Skeletal muscle cell (primary cell): ENCODE measurements at regions not wholly inside any gene's neighbourhood (a gene's known extent, or its start where the extent isn't known, plus 50 kb on each side); places are given as distances from the start of the nearest gene placed in this dataset.
A peak's percentile ranks its signal among the peaks of the same experiment; 100 is the strongest.

ENCODE experiments used
- DNase-seq: peaks from one replicate; pipeline ENCODE4 v3.0.0-alpha.2; 2010; ENCODE audit warnings: low read depth
- H3K4me3 ChIP-seq: 2 replicates; pipeline ENCODE4 v1.5.1; 2011; ENCODE audit warnings: low read depth, mild to moderate bottlenecking, control low read depth, low read length, moderate library complexity

DNA sequence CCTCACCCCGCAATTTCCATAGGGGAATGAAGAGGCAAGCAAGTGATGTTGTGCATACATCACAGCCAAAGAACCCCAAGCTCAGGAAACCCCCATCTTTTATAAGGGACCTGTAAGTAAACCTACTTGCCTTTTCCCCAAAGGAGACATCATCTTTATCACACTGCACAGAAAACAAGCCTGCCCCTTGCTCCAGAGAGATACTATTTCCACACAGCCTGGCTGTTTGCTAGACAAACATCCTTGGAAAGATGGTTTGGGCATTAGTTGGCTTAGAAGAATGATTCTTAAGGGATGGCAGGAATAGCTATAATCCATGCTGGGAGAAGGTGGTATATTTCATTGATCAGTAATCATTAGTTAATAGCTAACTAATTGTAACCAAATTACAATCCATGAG, 123.7 kb upstream of the SEC61G start:
- no peak for DNase-seq
- no peak overlapping the region for H3K4me3 ChIP-seq

GRCh38 chr7:54883576-54883975, 124.6 kb upstream of the SEC61G start:
- H3K4me3 ChIP-seq, result no peak overlapping the region

DNA sequence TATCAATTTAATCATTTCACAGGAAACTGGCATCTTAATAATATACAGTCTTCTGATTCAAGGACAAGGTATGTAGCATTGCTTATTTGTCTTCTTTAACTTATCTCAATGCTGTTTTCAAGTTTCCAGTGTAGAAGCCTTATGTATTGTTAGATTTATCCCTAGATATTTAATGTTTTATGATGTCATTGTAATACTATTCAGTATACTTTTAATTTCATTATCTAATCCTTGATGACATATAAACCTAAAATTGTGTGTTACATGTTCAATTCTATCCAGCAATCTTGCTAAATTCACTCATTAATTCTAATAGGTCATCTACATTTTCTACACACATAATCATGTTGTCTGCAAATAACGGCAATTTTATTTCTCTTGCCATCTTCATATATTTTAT, 126.3 kb upstream of the SEC61G start:
- no peak overlapping the region for H3K4me3 ChIP-seq
- DNase-seq, result no peak

More at GRCh38 chr7:54883576-54883975, 124.6 kb upstream of the SEC61G start:
- DNase-seq, result no peak

DNA sequence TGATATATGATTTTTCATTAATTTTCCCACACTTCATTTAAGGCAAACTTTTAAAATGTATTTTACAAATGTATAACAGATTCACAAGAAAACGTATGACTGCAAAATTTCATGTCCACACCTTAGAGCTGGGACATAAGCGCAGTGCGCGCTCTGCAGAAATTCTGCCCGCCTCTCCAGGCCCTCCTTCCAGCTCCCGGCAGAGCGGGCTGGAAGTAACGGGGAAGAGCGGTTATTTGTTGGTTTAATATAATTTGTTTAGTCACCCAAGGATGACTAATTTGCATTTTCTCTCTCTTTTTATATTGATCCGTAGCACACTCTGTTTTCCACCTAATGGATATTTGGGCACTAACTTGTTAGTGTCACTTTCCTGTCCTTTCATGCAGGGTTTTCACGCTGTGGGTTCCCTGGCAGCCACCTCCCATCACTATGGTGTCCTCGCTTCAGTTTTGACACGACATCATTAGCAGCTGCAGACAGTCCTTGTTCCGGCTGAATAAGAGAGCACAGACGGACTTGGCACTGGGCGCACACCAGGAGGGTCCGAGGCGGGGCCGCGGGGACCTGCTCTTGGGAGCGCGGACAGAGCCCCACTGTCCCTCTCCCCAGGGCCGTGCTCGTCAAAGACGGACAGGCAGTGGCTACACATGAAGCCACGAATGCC, 129.2 kb upstream of the SEC61G start:
- peak overlapping the region; percentile 30 for H3K4me3 ChIP-seq
- no peak for DNase-seq

DNA sequence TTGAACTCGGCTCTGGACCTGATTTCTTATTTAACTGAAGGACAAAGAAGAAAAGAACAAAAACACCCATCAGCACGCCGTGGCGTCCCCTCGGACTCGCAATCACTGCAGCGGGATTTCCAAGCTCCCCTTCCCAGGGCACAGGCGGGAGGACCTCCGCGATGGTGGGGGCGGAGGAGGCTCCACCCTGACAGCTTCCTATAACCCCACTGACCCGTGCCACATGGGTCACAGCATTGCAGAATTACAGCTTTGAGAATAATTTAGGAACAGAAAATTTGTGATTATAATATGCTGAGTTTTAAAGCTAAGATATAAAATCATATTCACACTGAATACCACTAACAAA, 129.7 kb upstream of the SEC61G start:
- H3K4me3 ChIP-seq, result peak overlapping the region; percentile 30

DNA sequence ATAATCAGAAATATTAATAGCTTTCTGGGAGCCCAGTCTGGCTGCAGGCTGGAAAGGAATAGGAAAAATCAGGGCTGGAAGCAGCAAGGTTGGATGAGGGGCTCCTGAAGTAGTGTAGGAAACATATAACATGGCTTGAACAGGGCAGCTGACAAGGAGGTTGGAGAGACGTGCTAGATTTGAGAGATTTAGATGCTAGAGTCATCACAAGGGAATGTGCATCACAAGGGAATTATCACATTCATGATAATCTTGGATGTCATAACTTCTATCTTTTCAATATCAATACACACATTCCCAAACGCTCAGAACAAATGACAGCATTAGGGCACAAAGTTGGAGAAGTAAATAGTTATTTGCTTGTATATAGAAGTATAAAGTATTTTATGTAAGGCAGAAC, 120.9 kb upstream of the EGFR start:
- DNase-seq, result no peak
- H3K4me3 ChIP-seq, result no peak overlapping the region

More for the DNA sequence above, 129.7 kb upstream of the SEC61G start:
- no peak for DNase-seq

GRCh38 chr7:54898659-54899340, 120.0 kb upstream of the EGFR start:
- no peak for DNase-seq
- H3K4me3 ChIP-seq, result no peak overlapping the region

- DNase-seq, result no peak
These were observed 117.0 kb upstream of the EGFR start for GRCh38 chr7:54901840-54902239.

DNA sequence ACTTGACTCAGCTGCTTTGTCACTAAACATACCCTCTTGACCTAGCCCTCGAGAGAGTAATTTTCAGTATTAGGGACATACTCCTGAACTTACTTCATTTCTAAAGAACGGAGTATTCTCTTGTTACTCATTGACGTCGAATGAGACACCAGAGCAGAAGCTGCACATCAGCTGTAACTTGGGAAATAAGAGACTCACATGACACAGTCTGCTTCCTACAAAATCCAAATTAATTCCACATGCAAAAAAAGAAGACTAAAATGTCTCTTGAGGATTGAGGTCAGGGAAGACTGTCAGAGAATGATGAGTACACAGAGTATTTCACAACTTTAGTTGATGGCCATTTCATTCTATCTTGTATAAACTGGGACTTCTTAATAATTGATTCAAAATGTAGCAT, 114.7 kb upstream of the EGFR start:
- peak; percentile 97 for DNase-seq
- H3K4me3 ChIP-seq, result no peak overlapping the region

More at GRCh38 chr7:54901840-54902239, 117.0 kb upstream of the EGFR start:
- no peak overlapping the region for H3K4me3 ChIP-seq

- no peak for DNase-seq
- no peak overlapping the region for H3K4me3 ChIP-seq
These were observed 113.8 kb upstream of the EGFR start for GRCh38 chr7:54904986-54905385.

DNA sequence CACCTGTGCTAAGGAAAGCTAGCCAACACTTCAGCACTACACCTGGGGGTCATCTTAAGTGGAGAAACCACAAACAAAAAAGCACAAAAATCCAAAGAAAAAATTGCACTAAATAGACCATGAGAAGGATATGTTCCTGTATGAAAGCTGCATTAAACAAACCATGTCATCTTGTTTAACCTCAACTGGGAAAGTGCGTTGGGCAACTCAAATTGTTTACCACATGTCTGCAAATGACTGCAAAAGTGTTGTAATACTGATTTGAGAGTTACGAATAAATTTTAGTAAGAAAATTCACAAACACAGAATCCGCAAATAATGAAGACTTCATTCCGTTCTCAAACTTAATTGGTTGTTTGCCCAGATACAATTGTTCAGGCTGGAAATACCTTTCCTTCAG, 111.9 kb upstream of the EGFR start:
- DNase-seq, result no peak
- no peak overlapping the region for H3K4me3 ChIP-seq

DNA sequence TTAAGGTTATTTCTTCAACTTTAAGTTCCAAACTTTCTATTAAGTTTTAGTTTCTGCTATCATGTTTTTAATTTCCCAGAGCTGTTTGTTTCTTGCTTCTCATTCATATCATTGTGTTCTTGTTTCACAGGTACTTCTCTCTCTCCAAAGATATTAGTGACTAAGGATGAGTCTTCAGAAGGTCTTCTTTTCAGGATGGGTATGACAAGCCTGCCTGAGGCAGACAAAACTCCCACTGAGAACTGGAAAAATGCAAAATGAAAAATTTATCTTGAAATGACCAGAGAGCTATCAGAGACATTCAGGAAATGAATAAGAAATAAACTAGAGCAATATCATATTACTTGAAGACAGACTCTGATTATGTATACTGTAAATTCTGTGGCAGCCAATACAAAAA, 110.8 kb upstream of the EGFR start:
- no peak for DNase-seq
- no peak overlapping the region for H3K4me3 ChIP-seq

- no peak for DNase-seq
- no peak overlapping the region for H3K4me3 ChIP-seq
These were observed 109.9 kb upstream of the EGFR start for GRCh38 chr7:54908760-54909438.

- no peak overlapping the region for H3K4me3 ChIP-seq
- no peak for DNase-seq
These were observed 102.8 kb upstream of the EGFR start for GRCh38 chr7:54915870-54916598.

DNA sequence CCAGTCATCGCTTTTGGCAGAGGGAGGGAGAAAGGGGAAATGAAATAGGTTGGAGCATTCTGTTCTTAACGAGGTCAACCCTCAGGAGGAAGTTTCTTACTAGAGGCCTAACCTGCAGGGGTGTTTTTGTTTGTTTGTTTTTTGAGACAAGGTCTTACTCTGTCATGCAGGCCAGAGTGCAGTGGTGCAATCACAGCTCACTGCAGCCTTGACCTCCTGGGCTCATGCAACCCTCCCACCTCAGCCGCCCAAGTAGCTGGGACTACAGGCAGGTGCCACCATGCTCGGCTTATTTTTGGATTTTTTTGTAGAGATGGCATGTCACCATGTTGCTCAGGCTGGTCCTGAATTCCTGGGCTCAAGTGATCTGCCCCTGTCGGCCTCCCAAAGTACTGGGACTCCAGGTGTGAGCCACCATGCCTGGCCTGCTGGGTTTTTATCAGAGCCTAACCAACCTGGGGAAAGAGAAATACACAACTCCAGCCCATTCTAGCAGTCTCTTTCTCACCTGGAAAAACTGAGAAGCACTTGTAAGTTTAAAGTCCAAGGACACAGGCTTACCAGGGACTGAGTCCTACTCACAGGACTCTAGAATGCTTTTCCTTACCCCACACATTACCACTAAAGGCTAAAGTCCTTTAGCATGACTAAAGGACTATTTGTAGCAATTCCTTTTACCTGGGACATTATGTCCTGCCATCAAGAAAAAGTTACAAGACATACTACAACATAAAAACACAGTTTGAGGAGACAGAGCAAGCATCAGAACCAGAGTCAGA, 101.0 kb upstream of the EGFR start:
- H3K4me3 ChIP-seq, result no peak overlapping the region
- no peak for DNase-seq

DNA sequence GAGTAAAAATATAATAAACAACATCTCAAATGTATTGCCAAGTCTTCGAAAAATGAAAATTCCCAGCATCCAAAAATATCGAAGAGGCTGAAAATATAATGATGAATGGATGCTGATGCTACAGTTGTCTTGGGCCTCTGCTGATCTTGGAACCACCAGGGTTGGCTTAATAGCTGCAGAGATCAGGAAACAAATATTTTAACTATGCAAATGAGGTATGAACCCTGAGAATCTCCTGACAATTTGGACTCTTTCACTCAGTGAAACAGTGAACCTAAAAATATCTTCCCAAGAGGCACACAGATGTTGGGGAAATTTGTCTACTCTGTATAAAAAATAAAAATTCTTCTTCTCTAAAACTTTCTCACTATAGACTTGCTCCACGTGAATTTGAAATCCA, 97.7 kb upstream of the EGFR start:
- no peak for DNase-seq
- H3K4me3 ChIP-seq, result no peak overlapping the region

GRCh38 chr7:54931532-54931931, 87.3 kb upstream of the EGFR start:
- DNase-seq, result no peak
- no peak overlapping the region for H3K4me3 ChIP-seq

DNA sequence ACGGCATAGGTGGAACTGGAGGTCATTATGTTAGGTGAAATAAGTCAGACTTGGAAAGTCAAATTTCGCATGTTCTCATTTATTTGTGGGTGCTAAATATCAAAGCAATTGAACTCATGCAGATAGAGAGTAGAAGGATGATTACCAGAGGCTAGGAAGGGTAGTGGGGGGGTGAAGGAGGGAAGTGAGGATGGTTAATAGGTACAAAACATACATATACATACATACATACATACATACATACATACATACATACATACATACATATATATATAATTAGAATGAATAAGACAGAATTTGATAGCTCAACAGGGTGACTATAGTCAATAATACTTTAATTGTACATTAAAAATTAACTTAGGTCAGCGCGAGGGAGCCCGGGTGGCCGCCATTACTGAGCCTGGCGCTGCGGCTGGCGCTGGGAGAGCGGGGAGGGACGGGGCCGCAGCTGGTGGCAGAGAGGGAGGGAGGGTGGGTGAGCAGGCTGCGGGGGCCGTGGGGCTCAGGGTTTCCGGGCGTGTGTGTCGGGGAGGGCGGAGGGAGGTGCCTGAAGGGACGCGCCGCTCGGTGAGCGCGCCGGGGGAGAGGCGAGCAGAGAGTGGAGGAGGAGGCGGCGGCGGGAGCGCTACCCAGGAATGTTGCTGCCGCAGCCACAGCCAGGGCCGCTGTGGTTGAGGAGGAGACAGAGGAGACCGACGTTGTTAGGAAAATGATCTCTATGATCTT, 85.8 kb upstream of the EGFR start:
- DNase-seq, result peak; percentile 38
- H3K4me3 ChIP-seq, result peak overlapping the region; percentile 46

GRCh38 chr7:54933643-54934042, 85.2 kb upstream of the EGFR start:
- no peak for DNase-seq
- H3K4me3 ChIP-seq, result peak overlapping the region; percentile 46
